IPS DF 19.7 (cell line): ENCODE measurements at regions not wholly inside any gene's neighbourhood (a gene's known extent, or its start where the extent isn't known, plus 50 kb on each side); places are given as distances from the start of the nearest gene placed in this dataset.

Experiments used
- DNase-seq: peaks from one replicate; pipeline ENCODE4 v3.0.0-alpha.2; 2013; ENCODE audit warnings: low read depth, low spot score

DNA sequence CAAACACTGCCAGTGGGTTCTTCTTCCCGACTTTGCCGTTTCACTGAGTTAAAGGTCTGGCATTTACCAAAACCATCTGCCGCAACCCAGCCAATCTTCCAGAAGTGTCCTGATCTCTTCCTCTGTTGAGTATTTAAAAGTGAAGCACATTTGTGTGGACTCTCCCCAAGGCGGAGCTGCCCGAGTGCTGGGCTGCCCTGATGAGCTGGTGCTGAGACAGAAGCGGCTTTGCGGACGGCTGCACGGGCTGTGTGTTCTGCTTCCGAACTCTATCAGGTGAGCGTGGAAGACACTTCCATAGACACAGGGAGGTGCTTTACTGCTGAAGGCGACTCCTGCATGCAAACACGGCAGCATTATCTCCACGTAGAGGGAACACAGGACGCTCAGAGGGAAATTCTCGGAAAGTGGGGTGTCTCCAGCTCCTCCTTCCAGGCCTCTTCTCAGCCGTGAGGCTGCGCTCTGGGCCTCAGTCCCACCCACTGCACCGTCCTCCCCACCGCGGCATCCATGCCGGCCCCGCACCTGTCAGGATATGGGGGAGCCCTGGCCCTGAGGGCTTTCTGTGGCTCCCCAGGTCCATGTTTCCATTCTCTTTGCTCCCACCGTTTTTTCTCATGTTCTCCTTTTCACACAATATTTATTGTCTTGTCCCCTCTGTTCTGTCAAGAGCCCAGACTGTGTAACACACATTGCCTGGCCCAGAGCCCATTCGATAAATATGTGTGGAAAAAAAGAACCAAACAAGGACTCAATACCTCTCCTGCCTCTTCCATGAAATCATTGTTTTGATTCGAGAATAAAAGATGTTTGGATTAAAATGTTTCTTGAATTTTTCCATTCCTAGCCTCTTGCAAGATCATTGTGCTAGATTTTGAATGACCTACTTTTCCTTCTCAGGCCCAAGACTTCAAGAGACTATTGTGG, 205.1 kb downstream of the DLL1 start:
- no peak for DNase-seq

GRCh38 chr6:170084166-170084730, 206.6 kb downstream of the DLL1 start:
- no peak for DNase-seq

DNA sequence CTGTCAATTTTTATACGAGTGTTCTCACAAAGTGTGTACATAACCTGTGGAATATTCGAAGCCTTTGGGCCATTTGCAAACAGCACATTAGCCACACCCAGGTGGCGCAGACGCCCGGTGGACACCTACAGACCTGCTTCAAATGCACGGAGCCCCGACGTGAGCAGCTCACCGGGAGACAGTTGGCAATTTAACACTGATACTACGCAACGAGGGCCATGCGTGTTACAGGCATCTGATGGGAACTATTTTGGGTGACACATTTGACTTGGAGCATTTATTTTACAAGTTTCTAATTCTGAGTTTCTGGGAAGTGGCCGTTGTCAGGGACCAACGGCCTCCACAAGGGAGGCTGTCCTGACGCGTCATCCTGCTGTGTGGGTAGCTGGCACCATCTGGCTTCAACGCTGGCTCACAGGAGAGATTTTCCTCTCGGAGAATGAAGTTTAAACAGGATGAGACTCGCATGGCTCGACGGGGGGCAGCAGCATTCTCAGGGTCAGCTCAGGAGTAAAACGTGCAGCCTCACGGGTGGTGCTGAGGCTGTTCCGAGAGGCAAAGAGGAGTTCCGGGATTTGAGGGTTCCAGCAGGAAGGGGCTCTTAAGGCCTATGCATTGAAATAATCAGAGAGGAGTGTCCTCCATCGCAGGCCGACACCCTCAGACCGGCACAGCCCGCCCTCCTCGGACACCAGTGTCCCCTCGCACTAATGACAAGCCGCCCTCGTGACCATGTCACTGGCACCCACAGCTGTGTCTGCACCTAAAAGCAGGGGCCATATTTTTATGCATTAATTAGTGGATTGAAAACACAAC, 207.4 kb downstream of the DLL1 start:
- no peak for DNase-seq

GRCh38 chr6:170082531-170083187, 208.2 kb downstream of the DLL1 start:
- DNase-seq = no peak

GRCh38 chr6:170082067-170082466, 208.8 kb downstream of the DLL1 start:
- no peak for DNase-seq

DNA sequence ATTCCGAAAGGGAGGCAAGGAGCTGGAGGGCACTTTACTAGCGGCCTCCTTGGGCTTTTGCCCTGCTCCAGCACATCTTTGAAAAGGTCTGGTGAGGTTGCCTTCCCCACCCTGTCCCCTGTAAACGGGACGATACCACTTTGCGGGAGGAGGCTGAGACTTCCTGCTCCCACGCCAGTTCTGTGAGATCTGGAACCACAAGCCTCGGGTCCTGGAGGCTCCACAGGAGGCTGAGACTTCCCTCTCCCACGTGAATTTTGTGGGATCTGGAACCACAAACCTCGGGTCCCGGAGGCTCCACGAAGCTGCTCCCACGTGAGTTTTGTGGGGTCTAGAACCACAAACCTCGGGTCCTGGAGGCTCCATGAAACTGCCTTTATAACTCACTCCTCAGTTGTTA, 209.3 kb downstream of the DLL1 start:
- no peak for DNase-seq

DNA sequence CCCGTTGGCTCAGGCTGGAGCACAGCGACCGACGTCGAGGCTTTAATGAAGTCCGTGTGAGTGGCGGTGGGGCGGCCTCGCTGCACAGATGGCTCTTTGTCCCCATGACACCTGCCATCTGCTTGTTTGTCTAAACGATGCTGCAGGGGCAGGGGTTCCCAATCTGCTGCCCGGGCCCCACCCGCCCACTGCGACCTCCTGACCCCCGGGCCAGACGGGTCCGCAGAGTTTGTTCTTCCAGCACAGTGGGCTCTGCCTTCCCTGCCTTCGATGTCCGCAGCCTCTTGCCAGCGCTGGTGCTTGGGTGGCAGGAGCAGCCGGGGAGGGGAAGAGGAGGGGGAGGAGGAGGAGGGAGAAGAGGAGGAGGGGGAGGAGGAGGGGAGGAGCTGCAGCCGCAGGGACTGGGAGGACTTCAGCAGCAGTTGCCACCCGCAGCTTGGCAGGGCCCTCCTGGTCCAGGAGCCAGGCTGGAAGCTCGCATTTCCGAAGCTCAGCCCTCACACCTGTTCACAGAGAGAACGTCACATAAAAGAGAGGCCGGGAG, 210.0 kb downstream of the DLL1 start:
- no peak for DNase-seq

- no peak for DNase-seq
Observed at GRCh38 chr6:170080169-170080827, 210.6 kb downstream of the DLL1 start.

DNA sequence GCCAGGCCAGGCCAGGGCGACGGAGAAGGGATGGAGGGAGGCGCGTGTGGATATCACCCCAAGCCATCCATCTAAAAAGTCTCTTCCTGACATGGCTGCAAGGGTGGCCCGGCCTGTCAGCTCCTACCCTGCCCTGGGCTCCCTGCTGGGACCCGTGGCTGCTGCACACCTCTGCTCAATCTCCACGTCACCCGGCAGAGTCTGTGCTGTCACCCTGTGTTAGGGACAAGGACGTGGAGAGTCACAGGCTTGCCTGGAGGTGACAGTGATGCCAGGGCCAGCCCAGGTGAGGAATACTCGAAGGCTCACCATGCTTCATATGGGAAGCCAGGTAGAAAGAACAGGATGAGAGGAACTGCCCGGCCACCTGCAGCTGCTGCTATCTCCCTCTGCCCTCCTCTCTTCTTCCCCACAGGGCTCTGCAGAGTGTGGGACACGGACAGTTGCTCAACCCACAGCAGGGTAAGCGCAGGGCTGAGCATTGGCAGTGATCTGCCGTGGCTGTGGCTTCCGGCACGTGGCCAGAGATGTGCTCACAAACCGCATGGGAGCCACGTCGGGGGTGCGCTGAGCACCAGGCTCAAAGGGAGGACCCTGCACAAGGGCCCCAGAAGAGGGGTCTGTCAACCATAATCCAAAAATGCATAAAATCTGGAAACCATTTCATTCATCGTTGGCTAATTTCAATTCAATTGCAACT, 214.3 kb downstream of the DLL1 start:
- no peak for DNase-seq

- no peak for DNase-seq
Observed at GRCh38 chr6:170075659-170076223, 215.1 kb downstream of the DLL1 start.

DNA sequence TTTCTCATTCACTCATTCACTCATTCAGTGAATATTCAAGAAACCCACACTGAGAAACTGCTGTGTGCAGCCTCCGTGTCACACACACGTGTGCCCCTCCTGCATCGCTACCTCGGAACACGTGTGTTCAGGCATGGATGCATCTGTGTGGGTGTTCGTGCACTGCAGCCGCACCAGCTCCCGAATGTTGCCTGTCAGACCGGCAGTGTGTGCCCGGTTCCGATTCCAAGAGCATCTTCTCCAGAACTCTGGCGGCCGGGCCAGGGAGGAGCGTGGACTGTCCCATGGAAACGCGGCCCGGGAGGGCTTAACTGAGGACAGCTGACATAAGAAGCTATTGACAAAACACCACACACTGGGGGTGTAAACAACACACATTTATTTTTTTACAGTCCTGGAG, 216.0 kb downstream of the DLL1 start:
- DNase-seq = no peak

GRCh38 chr6:170074435-170074834, 216.4 kb downstream of the DLL1 start:
- no peak for DNase-seq

GRCh38 chr6:170073846-170074245, 217.0 kb downstream of the DLL1 start:
- DNase-seq = no peak

- no peak for DNase-seq
Observed at GRCh38 chr6:170072246-170072645, 218.6 kb downstream of the DLL1 start.

GRCh38 chr6:170069611-170070010, 221.3 kb downstream of the DLL1 start:
- DNase-seq = no peak

DNA sequence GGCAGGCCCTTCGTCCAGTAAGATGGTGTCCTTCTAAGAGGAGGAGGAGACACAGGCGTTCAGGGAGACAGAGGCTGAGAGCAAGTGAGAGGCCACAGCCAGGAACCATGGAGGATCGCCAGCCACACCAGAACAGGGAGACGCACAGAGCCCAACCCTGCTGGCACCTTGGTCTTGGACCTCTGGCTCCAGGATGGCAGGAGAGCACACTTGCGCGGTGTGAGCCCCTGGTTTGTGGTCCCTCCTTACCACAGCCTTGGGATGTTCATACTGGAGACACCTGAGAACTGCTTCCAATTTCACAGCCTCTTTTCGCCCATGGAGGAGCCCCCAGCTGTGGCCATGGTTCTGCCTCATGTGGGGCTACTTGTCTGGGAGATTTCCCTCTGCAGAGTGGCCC, 222.4 kb downstream of the DLL1 start:
- no peak for DNase-seq

DNA sequence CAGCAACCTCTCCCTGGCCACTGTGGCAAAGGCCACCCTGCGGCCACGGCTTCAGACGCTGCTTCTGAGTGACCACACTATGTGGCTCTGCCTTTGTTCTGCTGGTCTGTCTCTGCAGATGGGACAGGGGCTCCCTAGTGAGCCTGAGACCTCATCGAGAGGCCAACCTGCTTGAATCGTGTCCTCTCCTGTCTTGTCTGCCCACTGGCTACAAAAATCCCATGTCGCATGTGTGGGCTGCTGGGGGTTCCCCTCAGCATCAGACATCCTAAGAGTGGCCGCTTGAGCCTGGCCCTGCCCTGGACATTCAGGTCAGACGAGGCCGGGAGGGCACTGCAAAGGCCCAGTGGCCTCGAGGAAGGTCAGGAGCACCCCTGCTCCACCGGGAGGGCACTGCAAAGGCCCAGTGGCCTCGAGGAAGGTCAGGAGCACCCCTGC, 222.9 kb downstream of the DLL1 start:
- DNase-seq = no peak

DNA sequence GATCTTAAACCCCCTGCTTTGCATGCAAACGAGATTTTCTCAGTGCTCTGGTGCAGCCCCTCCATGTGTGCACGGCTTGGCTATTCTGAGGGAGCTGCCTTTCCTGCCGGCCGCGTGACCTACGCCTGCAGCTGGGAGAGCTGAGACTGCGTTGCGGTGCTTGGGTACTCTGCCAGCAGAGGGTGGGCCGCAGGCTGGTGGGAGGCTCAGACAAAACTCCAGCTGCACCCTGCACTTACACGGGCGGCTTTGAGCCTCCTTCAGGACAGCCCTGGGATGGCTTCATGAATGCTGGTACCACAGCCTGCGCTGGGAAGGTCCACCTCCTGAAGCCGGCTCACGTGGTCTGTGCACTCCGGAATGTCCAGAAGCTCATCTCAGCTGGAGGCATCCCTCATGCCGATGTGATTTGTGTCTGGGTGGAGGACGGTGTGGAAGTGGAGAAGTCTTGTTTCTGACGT, 223.7 kb downstream of the DLL1 start:
- no peak for DNase-seq

DNA sequence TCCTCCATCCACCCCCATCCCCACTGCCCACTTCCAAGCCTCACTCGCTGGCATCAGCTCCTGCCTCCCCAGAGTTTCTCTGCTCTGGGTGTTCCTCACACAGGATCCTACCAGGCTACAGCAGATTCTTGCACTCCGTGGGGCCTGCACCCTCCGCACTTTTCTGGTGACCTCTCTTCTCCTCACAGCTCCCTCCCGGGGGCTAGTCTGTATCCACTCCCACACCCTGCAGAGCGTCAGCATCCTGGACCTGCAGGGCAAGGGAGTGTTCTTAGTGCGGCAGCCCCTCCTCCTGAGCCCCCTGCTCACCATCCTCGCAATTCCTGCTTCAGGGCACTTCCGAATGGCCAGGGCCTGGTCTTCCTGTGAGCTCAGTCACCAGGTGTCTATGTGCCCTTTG, 224.2 kb downstream of the DLL1 start:
- no peak for DNase-seq
